GM10266 (cell line): ENCODE measurements at regions not wholly inside any gene's neighbourhood (a gene's known extent, or its start where the extent isn't known, plus 50 kb on each side); places are given as distances from the start of the nearest gene placed in this dataset.
"Not testable (repeated sequence)": the region's sequence is repeated elsewhere in the genome, so short reads cannot be mapped to it uniquely, and the experiment has no call there.

Experiments used
- DNase-seq: peaks from one replicate; pipeline ENCODE4 v3.0.0; 2012; ENCODE audit errors: extremely low spot score
- CTCF ChIP-seq: IDR thresholded peaks from 2 replicates; pipeline ENCODE4 v1.5.1; 2012; ENCODE audit warnings: mild to moderate bottlenecking, low read depth; ENCODE audit not compliant: control insufficient read depth, insufficient read depth; ENCODE audit errors: missing control alignments

DNA sequence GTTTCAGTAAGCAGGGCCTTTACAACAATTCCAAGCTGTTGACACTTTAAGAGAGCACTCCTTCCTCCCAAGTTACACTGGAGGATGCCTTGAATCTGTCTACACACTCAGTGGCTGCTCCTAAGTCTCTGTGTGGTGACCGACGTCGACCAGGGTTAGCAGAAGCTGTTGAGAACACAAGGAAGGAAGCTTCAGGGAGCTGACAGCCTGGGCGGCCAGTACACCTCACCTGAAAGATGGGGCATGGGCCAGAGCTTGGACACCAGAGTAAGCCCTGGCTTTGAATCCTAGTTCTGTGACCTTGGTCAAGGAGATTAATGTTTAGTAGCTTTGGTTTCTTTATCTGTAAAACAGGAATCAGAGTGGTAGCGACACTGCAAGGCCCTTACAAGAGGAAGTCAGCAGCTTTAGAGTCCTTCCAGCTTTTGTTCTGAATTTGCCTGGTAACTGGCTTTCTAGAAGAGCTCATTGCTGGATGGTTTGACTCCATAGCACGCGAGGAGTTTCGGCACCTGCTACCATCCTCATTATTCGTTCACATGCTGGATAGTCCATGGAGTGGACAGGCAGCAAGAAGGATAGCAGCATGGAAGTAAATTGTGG, 214.2 kb downstream of the FGF9 start:
- no peak for DNase-seq
- no peak for TF ChIP-seq CTCF

- DNase-seq, result no peak
- TF ChIP-seq CTCF, result no peak
Measured at GRCh38 chr13:21885714-21886224, 214.9 kb downstream of the FGF9 start.

DNA sequence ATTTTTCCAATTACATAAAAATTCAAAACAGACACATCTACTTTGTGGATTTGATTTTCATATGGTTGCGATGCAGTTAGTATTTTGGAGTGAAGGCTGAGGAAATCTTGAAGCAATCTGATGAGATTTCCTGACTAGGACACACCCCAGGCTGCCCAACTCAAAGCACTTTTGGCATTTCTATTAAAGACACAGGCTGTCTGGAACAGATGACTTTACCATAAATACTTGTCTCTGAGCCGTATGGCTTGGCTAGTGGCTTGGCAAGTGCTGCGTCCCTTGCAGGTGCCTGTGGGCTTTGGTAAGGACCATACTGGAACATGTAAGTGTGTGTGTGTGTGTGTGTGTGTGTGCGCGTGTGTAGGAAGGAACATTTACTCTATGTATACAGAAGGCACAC, 218.8 kb downstream of the FGF9 start:
- no peak for TF ChIP-seq CTCF
- DNase-seq, result no peak

DNA sequence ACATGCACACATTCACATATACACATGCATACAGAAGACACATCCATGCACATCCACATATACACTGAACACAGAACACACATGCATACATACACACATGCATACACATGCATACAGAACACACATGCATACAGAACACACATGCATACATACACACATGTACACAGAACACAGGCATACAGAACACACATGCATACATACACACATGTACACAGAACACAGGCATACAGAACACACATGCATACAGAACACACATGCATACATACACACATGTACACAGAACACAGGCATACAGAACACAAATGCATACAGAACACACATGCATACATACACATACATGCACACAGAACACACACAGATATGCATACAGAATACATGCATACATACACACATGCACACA, 219.3 kb downstream of the FGF9 start:
- DNase-seq, result not testable (repeated sequence)

GRCh38 chr13:21894091-21894490, 223.2 kb downstream of the FGF9 start:
- TF ChIP-seq CTCF, result no peak
- DNase-seq, result no peak

DNA sequence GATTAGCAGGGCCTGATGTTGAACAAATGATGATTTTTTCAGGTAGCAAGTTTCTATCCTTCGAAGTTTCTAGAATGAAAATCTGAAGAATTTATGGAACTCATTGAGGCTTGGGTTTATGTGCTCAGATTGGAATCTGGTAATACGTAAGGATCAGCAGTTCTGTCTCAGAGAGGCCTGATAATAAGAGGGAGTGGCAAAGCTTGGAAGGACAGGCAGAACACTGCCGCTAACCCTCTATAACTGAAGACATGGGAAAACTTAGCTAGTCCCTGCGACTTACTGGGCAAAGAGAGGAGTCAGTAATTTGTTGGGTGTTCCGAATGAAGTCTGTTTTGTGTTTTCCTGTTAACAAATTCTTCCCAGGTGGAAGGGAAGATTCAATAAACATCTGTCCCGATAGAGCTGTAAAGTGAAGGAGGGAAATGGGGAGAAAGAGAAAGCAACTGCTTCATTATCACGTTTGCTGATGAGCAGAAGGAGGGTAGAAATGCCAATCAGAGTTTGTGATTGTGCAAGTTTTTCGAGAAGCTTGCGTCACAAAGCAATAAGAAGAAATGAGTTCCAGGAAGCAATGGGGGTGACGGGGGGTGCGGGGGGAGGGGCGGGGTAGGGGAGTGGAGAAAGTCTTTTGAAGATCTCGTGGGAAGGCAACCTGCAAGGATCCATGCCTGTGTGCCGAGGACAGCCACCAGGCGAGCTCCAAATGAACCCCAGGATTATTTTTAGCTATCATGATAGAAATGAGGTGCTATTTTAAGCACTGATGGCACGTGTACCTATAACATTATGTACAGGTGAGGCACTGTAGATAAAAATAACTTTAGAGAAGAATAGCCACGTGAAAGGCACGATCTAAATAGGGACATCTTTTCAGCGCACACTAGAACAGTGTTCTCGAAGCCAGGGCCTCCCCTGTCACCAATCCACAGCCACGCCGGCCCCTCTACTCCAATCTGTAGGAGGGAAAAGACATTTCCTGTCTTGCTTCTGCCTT, 224.1 kb downstream of the FGF9 start:
- TF ChIP-seq CTCF, result no peak
- DNase-seq, result no peak

- DNase-seq, result no peak
- TF ChIP-seq CTCF, result no peak
Measured at GRCh38 chr13:21895779-21896178, 224.9 kb downstream of the FGF9 start.

- TF ChIP-seq CTCF, result no peak
Measured at GRCh38 chr13:21897161-21897560, 226.3 kb downstream of the FGF9 start.

More at GRCh38 chr13:21897161-21897560, 226.3 kb downstream of the FGF9 start:
- no peak for DNase-seq
